Mucosa of rectum (tissue), 2 donors: ENCODE measurements at regions not wholly inside any gene's neighbourhood (a gene's known extent, or its start where the extent isn't known, plus 50 kb on each side); places are given as distances from the start of the nearest gene placed in this dataset.

Experiments
- H3K27ac ChIP-seq, 2 donors: one replicate each; pipeline ENCODE4 v1.7.0; 2013; ENCODE audit warnings: inconsistent platforms in 2 of 2, low read depth in 2 of 2, low read length in 2 of 2
- H3K27me3 ChIP-seq, 2 donors: one replicate each; pipeline ENCODE4 v1.7.0; 2013; ENCODE audit warnings: low read length in 2 of 2; ENCODE audit not compliant: control insufficient read depth in 2 of 2, insufficient read depth in 2 of 2
- H3K36me3 ChIP-seq, 2 donors: one replicate each; pipeline ENCODE4 v1.7.0; 2013; ENCODE audit warnings: low read length in 2 of 2; ENCODE audit not compliant: control insufficient read depth in 2 of 2, insufficient read depth in 2 of 2
- H3K4me1 ChIP-seq, 2 donors: one replicate each; pipeline ENCODE4 v1.7.0; 2013; ENCODE audit warnings: low read length in 2 of 2, mild to moderate bottlenecking in 1 of 2; ENCODE audit not compliant: control insufficient read depth in 2 of 2, insufficient read depth in 2 of 2
- H3K4me3 ChIP-seq, 2 donors: one replicate each; pipeline ENCODE4 v1.7.0; 2013; ENCODE audit warnings: low read length in 2 of 2
- H3K9ac ChIP-seq, 2 donors: one replicate each; pipeline ENCODE4 v1.7.0; 2013; ENCODE audit warnings: low read length in 2 of 2, low read depth in 1 of 2, mild to moderate bottlenecking in 1 of 2
- H3K9me3 ChIP-seq, 2 donors: one replicate each; pipeline ENCODE4 v1.7.0; 2013; ENCODE audit warnings: low read length in 2 of 2; ENCODE audit not compliant: control insufficient read depth in 2 of 2
- donor health status: healthy.
- donor health status: Normal muscosa, but diverticular disease.

GRCh38 chr11:96899971-96900370 is 510.2 kb downstream of the JRKL start:
- Histone ChIP-seq H3K4me1 (no peaks in the 10 kb centered on the region), H3K27ac (no peak overlapping the region), H3K4me3 (no peak overlapping the region), H3K9ac (no peak overlapping the region), H3K9me3 (no peaks in the 10 kb centered on the region), H3K36me3 (no peaks in the 10 kb centered on the region), H3K27me3 (no peaks in the 10 kb centered on the region)

- Histone ChIP-seq H3K4me1 (no peaks in the 10 kb centered on the region), H3K36me3 (no peaks in the 10 kb centered on the region), H3K9me3 (no peaks in the 10 kb centered on the region), H3K27ac (no peak overlapping the region), H3K9ac (no peak overlapping the region), H3K4me3 (no peak overlapping the region), H3K27me3 (no peaks in the 10 kb centered on the region)
These were observed 515.3 kb downstream of the JRKL start for GRCh38 chr11:96905143-96905542.

GRCh38 chr11:96905663-96906062 is 515.9 kb downstream of the JRKL start:
- no peaks in the 10 kb centered on the region for H3K4me1 ChIP-seq
- no peak overlapping the region for H3K27ac ChIP-seq
- no peak overlapping the region for H3K4me3 ChIP-seq
- H3K9ac ChIP-seq = no peak overlapping the region
- no peaks in the 10 kb centered on the region for H3K36me3 ChIP-seq
- no peaks in the 10 kb centered on the region for H3K27me3 ChIP-seq
- no peaks in the 10 kb centered on the region for H3K9me3 ChIP-seq

- H3K27ac ChIP-seq = no peak overlapping the region
- no peaks in the 10 kb centered on the region for H3K36me3 ChIP-seq
- H3K9me3 ChIP-seq = no peaks in the 10 kb centered on the region
- no peak overlapping the region for H3K9ac ChIP-seq
- H3K4me3 ChIP-seq = no peak overlapping the region
- no peaks in the 10 kb centered on the region for H3K4me1 ChIP-seq
- no peaks in the 10 kb centered on the region for H3K27me3 ChIP-seq
These were observed 516.7 kb downstream of the JRKL start for GRCh38 chr11:96906476-96906875.

- Histone ChIP-seq H3K9ac (no peak overlapping the region), H3K4me1 (no peaks in the 10 kb centered on the region), H3K27ac (no peak overlapping the region), H3K36me3 (no peaks in the 10 kb centered on the region), H3K9me3 (no peaks in the 10 kb centered on the region), H3K27me3 (no peaks in the 10 kb centered on the region), H3K4me3 (no peak overlapping the region)
These were observed 536.0 kb downstream of the JRKL start for GRCh38 chr11:96925862-96926261.

GRCh38 chr11:96940227-96940626 is 550.4 kb downstream of the JRKL start:
- Histone ChIP-seq H3K36me3 (no peaks in the 10 kb centered on the region), H3K4me3 (no peak overlapping the region), H3K4me1 (no peaks in the 10 kb centered on the region), H3K9me3 (no peaks in the 10 kb centered on the region), H3K27ac (no peak overlapping the region), H3K9ac (no peak overlapping the region), H3K27me3 (no peaks in the 10 kb centered on the region)

- H3K9ac ChIP-seq = no peak overlapping the region
- no peaks in the 10 kb centered on the region for H3K9me3 ChIP-seq
- no peaks in the 10 kb centered on the region for H3K36me3 ChIP-seq
- no peaks in the 10 kb centered on the region for H3K4me1 ChIP-seq
- no peak overlapping the region for H3K27ac ChIP-seq
- no peak overlapping the region for H3K4me3 ChIP-seq
- no peaks in the 10 kb centered on the region for H3K27me3 ChIP-seq
These were observed 553.0 kb downstream of the JRKL start for GRCh38 chr11:96942855-96943254.

- no peak overlapping the region for H3K27ac ChIP-seq
These were observed 554.2 kb downstream of the JRKL start for GRCh38 chr11:96943970-96944369.

GRCh38 chr11:96948066-96948465 is 558.3 kb downstream of the JRKL start:
- no peak overlapping the region for H3K4me3 ChIP-seq
- H3K9me3 ChIP-seq = no peaks in the 10 kb centered on the region
- no peaks in the 10 kb centered on the region for H3K4me1 ChIP-seq
- no peak overlapping the region for H3K27ac ChIP-seq
- H3K27me3 ChIP-seq = no peaks in the 10 kb centered on the region
- no peak overlapping the region for H3K9ac ChIP-seq
- no peaks in the 10 kb centered on the region for H3K36me3 ChIP-seq

More at GRCh38 chr11:96943970-96944369, 554.2 kb downstream of the JRKL start:
- Histone ChIP-seq H3K4me1 (no peaks in the 10 kb centered on the region), H3K9me3 (no peaks in the 10 kb centered on the region), H3K9ac (no peak overlapping the region), H3K27me3 (no peaks in the 10 kb centered on the region), H3K4me3 (no peak overlapping the region), H3K36me3 (no peaks in the 10 kb centered on the region)

GRCh38 chr11:96949464-96949863 is 559.7 kb downstream of the JRKL start:
- no peaks in the 10 kb centered on the region for H3K27me3 ChIP-seq

GRCh38 chr11:96954587-96955242 is 564.9 kb downstream of the JRKL start:
- Histone ChIP-seq H3K9ac (no peak overlapping the region), H3K27me3 (no peaks in the 10 kb centered on the region), H3K27ac (no peak overlapping the region), H3K36me3 (no peaks in the 10 kb centered on the region), H3K4me1 (no peaks in the 10 kb centered on the region), H3K4me3 (no peak overlapping the region), H3K9me3 (no peaks in the 10 kb centered on the region)

More at GRCh38 chr11:96949464-96949863, 559.7 kb downstream of the JRKL start:
- Histone ChIP-seq H3K9me3 (no peaks in the 10 kb centered on the region), H3K4me1 (no peaks in the 10 kb centered on the region), H3K36me3 (no peaks in the 10 kb centered on the region), H3K27ac (no peak overlapping the region), H3K9ac (no peak overlapping the region), H3K4me3 (no peak overlapping the region)
